NT2/D1 (cell line): ENCODE measurements at regions not wholly inside any gene's neighbourhood (a gene's known extent, or its start where the extent isn't known, plus 50 kb on each side); places are given as distances from the start of the nearest gene placed in this dataset.

Experiments
- SUZ12 ChIP-seq: IDR thresholded peaks from 2 replicates; pipeline ENCODE4 v1.6.1; 2011; ENCODE audit not compliant: insufficient read length, insufficient read depth; ENCODE audit errors: extremely low read depth
- YY1 ChIP-seq: IDR thresholded peaks from 2 replicates; pipeline ENCODE4 v1.6.1; 2011; ENCODE audit not compliant: insufficient read length, insufficient read depth
- ZNF274 ChIP-seq: IDR thresholded peaks from 2 replicates; pipeline ENCODE4 v1.6.1; 2011; ENCODE audit warnings: mild to moderate bottlenecking, low read depth, low read length

DNA sequence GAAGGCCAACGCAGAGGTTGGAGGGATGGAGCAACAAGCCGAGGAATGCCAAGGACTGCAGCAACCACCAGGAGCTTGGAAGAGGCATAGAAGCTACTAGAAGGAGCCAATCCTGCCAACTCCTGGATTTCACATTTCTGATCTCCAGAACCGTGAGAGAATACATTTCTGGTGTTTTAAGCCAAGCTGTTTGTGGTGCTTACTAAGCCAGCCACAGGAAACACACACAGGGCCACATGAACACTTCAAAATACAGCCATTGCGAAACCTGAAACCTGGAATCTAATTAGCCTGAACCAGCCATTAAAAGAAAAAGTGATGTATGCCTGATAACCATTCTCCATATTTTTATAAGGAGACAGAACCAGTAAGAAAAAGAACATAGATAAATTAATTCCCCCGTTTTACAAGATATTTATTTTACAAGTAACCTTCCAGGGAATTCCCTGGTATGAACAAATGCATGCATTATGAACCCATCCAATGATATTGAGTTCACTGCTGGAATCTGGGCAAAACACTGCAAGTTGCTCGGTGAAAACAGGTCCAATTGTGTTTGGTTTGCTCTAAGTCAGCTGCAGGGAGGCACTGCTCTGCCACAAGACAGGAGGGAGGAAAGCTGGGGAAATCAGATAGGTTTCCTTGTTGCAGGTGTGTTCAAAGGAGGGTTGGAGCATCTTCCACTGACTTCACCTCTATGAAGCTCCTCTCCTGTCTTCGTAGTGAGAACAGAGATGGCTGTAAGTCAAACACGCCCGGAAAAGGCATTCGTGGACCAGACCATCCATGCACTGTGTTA, 70.2 kb downstream of the ETS2 start:
- TF ChIP-seq SUZ12 (no peak), ZNF274 (no peak), YY1 (no peak)
